Esophagus muscularis mucosa (tissue), 4 donors: ENCODE measurements at regions not wholly inside any gene's neighbourhood (a gene's known extent, or its start where the extent isn't known, plus 50 kb on each side); places are given as distances from the start of the nearest gene placed in this dataset.

Experiments
- DNase-seq: peaks from one replicate; pipeline ENCODE4 v3.0.0-alpha.2; 2017; ENCODE audit errors: extremely low spot score
- H3K27ac ChIP-seq, 4 donors: fragments of 200-600 bp; sonication (generic); replicated peaks in 1 of 4; 1 replicate in 3 of 4; 2 replicates in 1 of 4; pipeline ENCODE4 v1.5.1; 2016 to 2019; ENCODE audit warnings: mild to moderate bottlenecking in 1 of 4
- H3K27me3 ChIP-seq, 4 donors: fragments of 200-600 bp; sonication (generic); one replicate each; pipeline versions ENCODE4 v1.5.1 to v1.6.0; 2016 to 2019
- H3K36me3 ChIP-seq, 4 donors: fragments of 200-600 bp; sonication (generic); one replicate each; pipeline ENCODE4 v1.5.1; 2016 to 2019
- H3K4me1 ChIP-seq, 4 donors: fragments of 200-600 bp; sonication (generic); one replicate each; pipeline ENCODE4 v1.5.1; 2016 to 2019
- H3K4me3 ChIP-seq, 4 donors: fragments of 200-600 bp; sonication (generic); 1 replicate in 2 of 4; 2 replicates in 2 of 4; pipeline ENCODE4 v1.5.1; 2016 to 2019; ENCODE audit warnings: mild to moderate bottlenecking in 4 of 4, moderate library complexity in 1 of 4
- H3K9me3 ChIP-seq, 4 donors: fragments of 200-600 bp; sonication (generic); 1 replicate in 3 of 4; 2 replicates in 1 of 4; pipeline ENCODE4 v1.5.1; 2016 to 2019
- EP300 ChIP-seq: sonication (generic); formaldehyde crosslinking; IDR thresholded peaks from one replicate; pipeline ENCODE4 v1.6.1; 2017; ENCODE audit warnings: antibody characterized with exemption
- POLR2A ChIP-seq: fragments of 450-650 bp; IDR thresholded peaks from one replicate; pipeline ENCODE4 v1.6.1; 2017; ENCODE audit warnings: antibody characterized with exemption, moderate library complexity, mild to moderate bottlenecking, low read depth
- POLR2AphosphoS5 ChIP-seq, 2 donors: sonication (generic); formaldehyde crosslinking; IDR thresholded peaks; one replicate each; pipeline ENCODE4 v1.6.1; 2017; ENCODE audit warnings: antibody characterized with exemption in 2 of 2
- WGBS: methylation state at CpG from one replicate; pipeline ENCODE4 v1.1.5; 2018; 5-methylcytosine and 5-hydroxymethylcytosine counted together
- intact Hi-C: fragments of 100-400 bp; cut with DNase I; formaldehyde crosslinking; loops from one replicate; pipeline ENCODE4 v1.15.1; 2023
- TF ChIP-seq, protein P1 (sequence below), 3 experiments: fragments of 200-600 bp in 2 of 3; fragments of 450-650 bp in 1 of 3; sonication (generic) in 2 of 3; IDR thresholded peaks; one replicate each; pipeline ENCODE4 v1.5.1; 2017 to 2019; ENCODE audit warnings: antibody characterized with exemption in 3 of 3, mild to moderate bottlenecking in 2 of 3, moderate library complexity in 1 of 3

DNA sequence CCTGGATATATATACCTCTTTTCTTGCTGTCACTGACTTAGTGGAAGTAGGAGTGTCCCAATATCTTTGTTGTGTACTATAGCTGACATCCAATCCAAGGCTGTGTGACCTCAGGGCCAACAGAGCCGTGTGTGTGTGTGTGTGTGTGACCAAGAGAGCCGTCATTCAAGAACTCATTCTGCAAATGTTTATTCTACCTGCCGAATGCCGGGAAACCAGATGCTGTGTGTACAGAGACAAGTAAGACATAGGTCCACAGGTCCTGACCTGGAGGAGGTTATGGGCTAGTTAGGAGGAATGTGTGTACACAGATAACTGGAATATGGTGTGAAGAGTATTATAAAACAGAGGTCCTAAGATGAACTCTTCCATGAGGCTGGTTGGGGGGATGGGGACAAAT, 190.0 kb downstream of the DHX35 start:
- intact Hi-C loops, result no loop called here
- TF ChIP-seq EP300, result no peak
- no peak for TF ChIP-seq POLR2A
- no peak for TF ChIP-seq POLR2AphosphoS5 (IDR thresholded peaks at IDR 0.05)
- TF ChIP-seq, protein P1, sequence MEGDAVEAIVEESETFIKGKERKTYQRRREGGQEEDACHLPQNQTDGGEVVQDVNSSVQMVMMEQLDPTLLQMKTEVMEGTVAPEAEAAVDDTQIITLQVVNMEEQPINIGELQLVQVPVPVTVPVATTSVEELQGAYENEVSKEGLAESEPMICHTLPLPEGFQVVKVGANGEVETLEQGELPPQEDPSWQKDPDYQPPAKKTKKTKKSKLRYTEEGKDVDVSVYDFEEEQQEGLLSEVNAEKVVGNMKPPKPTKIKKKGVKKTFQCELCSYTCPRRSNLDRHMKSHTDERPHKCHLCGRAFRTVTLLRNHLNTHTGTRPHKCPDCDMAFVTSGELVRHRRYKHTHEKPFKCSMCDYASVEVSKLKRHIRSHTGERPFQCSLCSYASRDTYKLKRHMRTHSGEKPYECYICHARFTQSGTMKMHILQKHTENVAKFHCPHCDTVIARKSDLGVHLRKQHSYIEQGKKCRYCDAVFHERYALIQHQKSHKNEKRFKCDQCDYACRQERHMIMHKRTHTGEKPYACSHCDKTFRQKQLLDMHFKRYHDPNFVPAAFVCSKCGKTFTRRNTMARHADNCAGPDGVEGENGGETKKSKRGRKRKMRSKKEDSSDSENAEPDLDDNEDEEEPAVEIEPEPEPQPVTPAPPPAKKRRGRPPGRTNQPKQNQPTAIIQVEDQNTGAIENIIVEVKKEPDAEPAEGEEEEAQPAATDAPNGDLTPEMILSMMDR (IDR thresholded peaks at IDR 0.05), result no peak
- no peak for DNase-seq
- Histone ChIP-seq H3K4me1 (no peaks in the 10 kb centered on the region), H3K9me3 (no peaks in the 10 kb centered on the region), H3K27me3 (peaks cover 0 to 42% (median 0%) of the 10 kb centered on the region in 4 donors), H3K36me3 (no peaks in the 10 kb centered on the region), H3K27ac (no peak overlapping the region), H3K4me3 (no peak overlapping the region)
- WGBS, result 28% methylated on average over 4 of the region's 4 CpGs

DNA sequence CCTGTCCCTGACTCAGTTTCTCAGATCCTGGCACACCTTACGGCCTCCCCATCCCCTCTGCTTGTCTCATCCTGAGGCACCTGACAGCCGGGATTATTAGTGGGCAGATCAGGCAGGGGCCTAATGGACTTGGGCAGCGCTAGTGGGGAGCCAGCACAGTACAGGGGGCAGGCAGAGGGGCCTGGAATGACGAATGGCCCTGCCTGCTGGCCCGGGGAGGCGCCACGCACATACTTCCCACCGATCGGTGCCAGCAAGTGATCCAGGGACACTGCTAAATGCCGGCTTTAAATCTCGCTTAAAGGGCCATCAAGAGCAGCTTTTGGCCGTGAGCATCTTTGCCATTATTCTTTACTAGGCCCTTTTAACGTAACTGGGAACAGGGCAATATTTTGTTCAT, 188.4 kb downstream of the DHX35 start:
- no peaks in the 10 kb centered on the region for H3K36me3 ChIP-seq
- no peak for DNase-seq
- TF ChIP-seq EP300, result no peak
- TF ChIP-seq POLR2AphosphoS5 (IDR thresholded peaks at IDR 0.05), result no peak
- TF ChIP-seq, protein P1 (IDR thresholded peaks at IDR 0.05), result no peak
- TF ChIP-seq POLR2A, result no peak
- H3K4me3 ChIP-seq, result no peak overlapping the region
- H3K27ac ChIP-seq, result no peak overlapping the region
- no peaks in the 10 kb centered on the region for H3K9me3 ChIP-seq
- H3K27me3 ChIP-seq, result peaks cover 0 to 28% (median 0%) of the 10 kb centered on the region in 4 donors
- WGBS, result 70% methylated on average over 13 of the region's 13 CpGs
- intact Hi-C loops, result no loop called here
- no peaks in the 10 kb centered on the region for H3K4me1 ChIP-seq

DNA sequence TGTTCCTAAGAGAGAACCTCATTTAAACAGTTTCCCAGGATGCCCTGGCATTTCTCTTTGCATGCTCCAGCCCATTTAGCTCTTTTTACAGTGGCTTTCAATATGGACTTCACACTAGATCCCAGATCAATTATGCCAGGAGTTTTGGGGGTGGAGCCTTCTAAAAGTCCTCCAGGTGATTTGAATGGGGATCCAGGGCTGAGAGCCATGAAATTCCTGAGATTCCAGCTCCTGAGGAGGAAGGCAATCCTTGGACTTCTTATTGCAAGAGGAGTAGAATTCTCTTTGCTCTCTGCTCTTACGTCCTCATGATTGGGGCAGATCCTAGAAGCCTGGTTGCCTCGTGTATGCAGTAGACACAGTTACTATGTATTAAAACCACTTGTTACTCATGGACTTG, 184.2 kb downstream of the DHX35 start:
- no peak for DNase-seq
- no peak overlapping the region for H3K4me3 ChIP-seq
- H3K9me3 ChIP-seq, result no peaks in the 10 kb centered on the region
- no peaks in the 10 kb centered on the region for H3K36me3 ChIP-seq
- H3K4me1 ChIP-seq, result no peaks in the 10 kb centered on the region
- TF ChIP-seq POLR2A (no peak), POLR2AphosphoS5 (IDR thresholded peaks at IDR 0.05) (no peak), EP300 (no peak)
- TF ChIP-seq, protein P1 (IDR thresholded peaks at IDR 0.05), result no peak
- WGBS, result 52% methylated on average over 2 of the region's 2 CpGs
- no peak overlapping the region for H3K27ac ChIP-seq
- intact Hi-C loops, result no loop called here
- peaks cover 0 to 38% (median 0%) of the 10 kb centered on the region in 4 donors for H3K27me3 ChIP-seq

GRCh38 chr20:39145921-39146320, 183.8 kb downstream of the DHX35 start:
- H3K9me3 ChIP-seq, result no peaks in the 10 kb centered on the region
- WGBS, result 78% methylated on average over 2 of the region's 2 CpGs
- H3K4me1 ChIP-seq, result no peaks in the 10 kb centered on the region
- no peak overlapping the region for H3K4me3 ChIP-seq
- TF ChIP-seq POLR2AphosphoS5 (IDR thresholded peaks at IDR 0.05), result no peak
- TF ChIP-seq, protein P1 (IDR thresholded peaks at IDR 0.05), result no peak
- TF ChIP-seq EP300, result no peak
- no peak for TF ChIP-seq POLR2A
- no peak for DNase-seq
- no peaks in the 10 kb centered on the region for H3K36me3 ChIP-seq
- intact Hi-C loops, result no loop called here
- H3K27me3 ChIP-seq, result peaks cover 0 to 43% (median 0%) of the 10 kb centered on the region in 4 donors
- no peak overlapping the region for H3K27ac ChIP-seq

DNA sequence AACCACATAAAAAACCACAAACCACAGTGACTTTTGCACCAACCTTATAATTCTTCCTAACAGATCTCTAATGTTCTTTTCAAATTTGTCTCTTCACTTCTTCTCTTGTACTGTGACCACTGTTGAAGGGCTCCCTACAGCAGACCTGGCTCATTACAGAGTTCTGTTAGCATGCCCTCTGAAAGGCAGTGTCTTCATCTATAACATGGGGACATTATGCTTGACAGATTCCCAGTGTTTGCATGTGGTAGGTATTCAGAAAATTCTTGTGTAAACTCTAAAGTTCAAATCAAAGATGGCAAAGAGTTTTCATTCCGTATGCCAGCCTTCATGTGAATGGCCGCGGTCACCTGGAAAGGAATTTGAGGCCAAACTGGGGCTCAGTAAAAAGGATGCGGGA, 182.6 kb downstream of the DHX35 start:
- H3K4me1 ChIP-seq, result no peaks in the 10 kb centered on the region
- intact Hi-C loops, result no loop called here
- H3K9me3 ChIP-seq, result no peaks in the 10 kb centered on the region
- no peak for DNase-seq
- no peaks in the 10 kb centered on the region for H3K36me3 ChIP-seq
- TF ChIP-seq POLR2AphosphoS5 (IDR thresholded peaks at IDR 0.05), result no peak
- no peak for TF ChIP-seq POLR2A
- TF ChIP-seq, protein P1 (IDR thresholded peaks at IDR 0.05), result no peak
- TF ChIP-seq EP300, result no peak
- H3K27me3 ChIP-seq, result peaks cover 0 to 41% (median 0%) of the 10 kb centered on the region in 4 donors
- H3K27ac ChIP-seq, result no peak overlapping the region
- no peak overlapping the region for H3K4me3 ChIP-seq
- WGBS, result 68% methylated on average over 4 of the region's 4 CpGs
